IMR-90 (cell line): ENCODE measurements at regions not wholly inside any gene's neighbourhood (a gene's known extent, or its start where the extent isn't known, plus 50 kb on each side); places are given as distances from the start of the nearest gene placed in this dataset.

Experiments
- ATAC-seq: fragments of 200-7000 bp; cut with Tn5 transposase; 2 replicates; pipeline ENCODE4 v1.9.1; 2020; ENCODE audit warnings: low read depth, mild to moderate bottlenecking, moderate library complexity
- BruUV-seq: library from RNA; stranded (reverse); fragments of 400-500 nt; replicated peaks from 2 replicates; lab custom pipeline; 2021; lab: Mats Ljungman, UMichigan
- CTCF ChIA-PET: fragments of 300-600 bp; formaldehyde crosslinking; extraction: SDS; loops from one replicate; lab custom pipeline; 2021; ENCODE audit warnings: antibody characterized with exemption; lab: Yijun Ruan, JAX
- POLR2A ChIA-PET: fragments of 300-600 bp; sonication (Branson Sonifier 250); formaldehyde crosslinking; loops from one replicate; lab custom pipeline; 2022; ENCODE audit warnings: antibody characterized with exemption; ENCODE audit not compliant: unreplicated experiment; lab: Charles Lee
- DNase-seq: peaks from one replicate; pipeline ENCODE4 v3.0.0; 2013
- H2AFZ ChIP-seq: replicated peaks from 2 replicates; pipeline ENCODE3; 2013; ENCODE audit warnings: low read length, mild to moderate bottlenecking; ENCODE audit not compliant: poor library complexity
- H2AK5ac ChIP-seq: 2 replicates; pipeline ENCODE4 v1.6.1; 2013; ENCODE audit warnings: low read depth, low read length, inconsistent platforms
- H2AK9ac ChIP-seq: replicated peaks from 2 replicates; pipeline ENCODE3; 2013; ENCODE audit warnings: mild to moderate bottlenecking, low read depth, low read length, moderate library complexity; ENCODE audit not compliant: poor library complexity
- H2BK120ac ChIP-seq: 2 replicates; pipeline ENCODE4 v1.6.1; 2013; ENCODE audit warnings: low read depth, low read length, inconsistent platforms
- H2BK15ac ChIP-seq: 3 replicates; pipeline ENCODE4 v1.6.1; 2013; ENCODE audit warnings: low read depth, low read length, inconsistent platforms
- H2BK20ac ChIP-seq: 2 replicates; pipeline ENCODE4 v1.6.1; 2013; ENCODE audit warnings: low read depth, mild to moderate bottlenecking, inconsistent platforms, low read length, moderate library complexity
- H2BK5ac ChIP-seq: 2 replicates; pipeline ENCODE4 v1.6.1; 2013; ENCODE audit warnings: mild to moderate bottlenecking, low read depth, low read length, inconsistent platforms; ENCODE audit not compliant: poor library complexity, severe bottlenecking
- H3K14ac ChIP-seq: replicated peaks from 2 replicates; pipeline ENCODE4 v1.6.1; 2013; ENCODE audit warnings: low read depth, low read length, inconsistent platforms
- H3K18ac ChIP-seq: 2 replicates; pipeline ENCODE4 v1.6.1; 2013; ENCODE audit warnings: low read depth, low read length, control low read depth
- H3K23ac ChIP-seq: 2 replicates; pipeline ENCODE4 v1.6.1; 2013; ENCODE audit warnings: low read depth, low read length, inconsistent platforms
- H3K27ac ChIP-seq: 2 replicates; pipeline ENCODE4 v1.5.1; 2013; ENCODE audit warnings: mild to moderate bottlenecking, control low read depth, low read length; ENCODE audit not compliant: insufficient read depth
- H3K27me3 ChIP-seq: 2 replicates; pipeline ENCODE4 v1.6.1; 2013; ENCODE audit warnings: low read length; ENCODE audit not compliant: control insufficient read depth, insufficient read depth
- H3K36me3 ChIP-seq: 2 replicates; pipeline ENCODE4 v1.6.1; 2013; ENCODE audit warnings: low read length, mixed read lengths; ENCODE audit not compliant: control insufficient read depth, insufficient read depth
- H3K4ac ChIP-seq: 2 replicates; pipeline ENCODE4 v1.6.1; 2013; ENCODE audit warnings: low read depth, low read length, inconsistent platforms
- H3K4me1 ChIP-seq: 2 replicates; pipeline ENCODE4 v1.6.1; 2013; ENCODE audit warnings: low read length, mixed read lengths; ENCODE audit not compliant: control insufficient read depth, insufficient read depth
- H3K4me2 ChIP-seq: 2 replicates; pipeline ENCODE4 v1.6.1; 2013; ENCODE audit warnings: low read depth, mild to moderate bottlenecking, control low read depth, low read length, moderate library complexity
- H3K4me3 ChIP-seq: 2 replicates; pipeline ENCODE4 v1.5.1; 2013; ENCODE audit warnings: low read depth, mild to moderate bottlenecking, control low read depth, low read length, moderate library complexity; ENCODE audit not compliant: insufficient read depth
- H3K56ac ChIP-seq: 2 replicates; pipeline ENCODE4 v1.6.1; 2013; ENCODE audit warnings: low read length, inconsistent platforms; ENCODE audit not compliant: insufficient read depth; ENCODE audit errors: extremely low read depth
- H3K79me1 ChIP-seq, 2 experiments: 2 replicates each; pipeline ENCODE4 v1.6.1; 2013; ENCODE audit warnings: low read length in 2 of 2, inconsistent platforms in 1 of 2, low read depth in 1 of 2
- H3K9ac ChIP-seq: 2 replicates; pipeline ENCODE4 v1.6.1; 2013; ENCODE audit warnings: low read depth, low read length, control low read depth
- H3K9me1 ChIP-seq: 2 replicates; pipeline ENCODE4 v1.6.1; 2013; ENCODE audit warnings: low read length, inconsistent platforms; ENCODE audit not compliant: insufficient read depth
- H3K9me3 ChIP-seq: 2 replicates; pipeline ENCODE4 v1.6.1; 2013; ENCODE audit warnings: low read length; ENCODE audit not compliant: control insufficient read depth, insufficient read depth
- H4K20me1 ChIP-seq: 2 replicates; pipeline ENCODE4 v1.6.1; 2013; ENCODE audit warnings: low read length, inconsistent platforms; ENCODE audit not compliant: insufficient read depth
- H4K5ac ChIP-seq: 2 replicates; pipeline ENCODE4 v1.6.1; 2013; ENCODE audit warnings: mild to moderate bottlenecking, low read depth, low read length, control low read depth
- H4K8ac ChIP-seq, 2 experiments: 2 replicates each; pipeline ENCODE4 v1.6.1; 2013; ENCODE audit warnings: low read depth in 2 of 2, low read length in 2 of 2, control low read depth in 1 of 2, inconsistent platforms in 1 of 2
- H4K91ac ChIP-seq: 2 replicates; pipeline ENCODE4 v1.6.1; 2013; ENCODE audit warnings: low read depth, low read length, inconsistent platforms; ENCODE audit not compliant: insufficient read depth
- BHLHE40 ChIP-seq: fragments of 150-350 bp; IDR thresholded peaks from 2 replicates; pipeline ENCODE4 v1.6.1; 2016; ENCODE audit warnings: mild to moderate bottlenecking, low read depth, low read length
- FOS ChIP-seq: fragments of 150-350 bp; IDR thresholded peaks from 2 replicates; pipeline ENCODE4 v1.6.1; 2016; ENCODE audit warnings: low read depth, low read length
- MXI1 ChIP-seq: IDR thresholded peaks from 2 replicates; pipeline ENCODE4 v1.6.1; 2012; ENCODE audit warnings: low read depth, mild to moderate bottlenecking, low read length, moderate library complexity, borderline replicate concordance
- POLR2A ChIP-seq: IDR thresholded peaks from 2 replicates; pipeline ENCODE4 v1.6.1; 2012; ENCODE audit warnings: mild to moderate bottlenecking, low read depth, low read length
- RAD21 ChIP-seq: IDR thresholded peaks from 2 replicates; pipeline ENCODE4 v1.6.1; 2012; ENCODE audit warnings: low read length, improper control_type of control experiment
- RCOR1 ChIP-seq: IDR thresholded peaks from 2 replicates; pipeline ENCODE4 v1.6.1; 2012; ENCODE audit warnings: mild to moderate bottlenecking, low read length, improper control_type of control experiment; ENCODE audit not compliant: insufficient replicate concordance
- RFX5 ChIP-seq: IDR thresholded peaks from 2 replicates; pipeline ENCODE4 v1.8.0; 2012; ENCODE audit warnings: low read depth, mild to moderate bottlenecking, low read length, moderate library complexity
- WGBS, 2 experiments: methylation state at CpG; one replicate each; pipeline versions ENCODE4 v1.1.5 to v1.1.7; 2013; ENCODE audit warnings: missing lambda C conversion rate in 2 of 2; ENCODE audit not compliant: insufficient read length in 1 of 2; ENCODE audit errors: extremely low coverage in 2 of 2; 5-methylcytosine and 5-hydroxymethylcytosine counted together
- dilution Hi-C: fragments of 300-500 bp; cut with HindIII; formaldehyde crosslinking; loops from one replicate; pipeline ENCODE4 v1.14.3; 2018; ENCODE audit warnings: low sequenced_read_pairs; ENCODE audit not compliant: unreplicated experiment
- in situ Hi-C: fragments of 300-500 bp; cut with MboI; formaldehyde crosslinking; loops from 3 replicates; pipeline ENCODE4 v1.14.3; 2019; ENCODE audit warnings: low sequenced_read_pairs, inconsistent platforms, mixed read lengths
- intact Hi-C: fragments of 100-400 bp; cut with micrococcal nuclease; formaldehyde crosslinking; loops from 2 replicates; pipeline ENCODE4 v1.10.0; 2022
- TF ChIP-seq, protein P1 (sequence below): conservative IDR thresholded peaks from 2 replicates; pipeline ENCODE4 v1.5.1; 2012; ENCODE audit warnings: mild to moderate bottlenecking, low read depth, low read length, improper control_type of control experiment
- TF ChIP-seq, protein P2 (sequence below): fragments of 150-350 bp; IDR thresholded peaks from 2 replicates; pipeline ENCODE4 v1.6.1; 2016; ENCODE audit warnings: low read depth, mild to moderate bottlenecking, low read length, moderate library complexity, borderline replicate concordance

GRCh38 chr1:184827600-184828368, 73.1 kb upstream of the EDEM3 start:
- Histone ChIP-seq H4K8ac (no peak overlapping the region), H3K4me3 (no peak overlapping the region), H3K9me1 (peaks cover 10% of the 10 kb centered on the region), H3K27ac (peak overlapping the region; percentile 28), H2BK20ac (peak overlapping the region; percentile 27; the same call in 1 of the 2 replicates), H3K27me3 (no peaks in the 10 kb centered on the region), H3K36me3 (peaks cover 1% of the 10 kb centered on the region; the same call in 1 of the 2 replicates), H3K4ac (peak overlapping the region; percentile 79), H2AFZ (peak overlapping the region; percentile 33), H4K91ac (no peak overlapping the region), H3K4me1 (peaks cover 9% of the 10 kb centered on the region), H3K56ac (no peak overlapping the region), H2BK5ac (peak overlapping the region; percentile 27), H3K9ac (no peak overlapping the region), H3K4me2 (no peak overlapping the region), H3K9me3 (no peaks in the 10 kb centered on the region), H3K23ac (no peak overlapping the region), H2AK5ac (peak overlapping the region; percentile 49; the same call in 1 of the 2 replicates), H3K14ac (peak overlapping the region; percentile 73; the same call in 1 of the 2 replicates), H2AK9ac (peak overlapping the region; percentile 8), H3K18ac (peak overlapping the region; percentile 74; the same call in 1 of the 2 replicates), H4K20me1 (no peaks in the 10 kb centered on the region), H3K79me1 (peaks cover 0 to 3% of the 10 kb centered on the region in 2 experiments; a peak in 1 of 4 replicates), H2BK120ac (peak overlapping the region; percentile 35), H4K5ac (no peak overlapping the region; the same call in 1 of the 2 replicates), H2BK15ac (no peak overlapping the region)
- WGBS, 2 experiments, result no CpG with 5 or more reads among the region's 8 CpGs
- no TSS peak for BruUV-seq
- in situ Hi-C loops (no loop called here), dilution Hi-C loops (no loop called here), intact Hi-C loops (no loop called here)
- POLR2A ChIA-PET, result interaction anchor here (0.6 kb wide), 1 partner anchor 1108 kb away, joined by 8 read pairs; no protein-coding TSS in a partner anchor
- TF ChIP-seq RCOR1, result no peak
- no peak for TF ChIP-seq MXI1
- no peak for TF ChIP-seq RFX5
- no peak for TF ChIP-seq BHLHE40
- TF ChIP-seq, protein P1, sequence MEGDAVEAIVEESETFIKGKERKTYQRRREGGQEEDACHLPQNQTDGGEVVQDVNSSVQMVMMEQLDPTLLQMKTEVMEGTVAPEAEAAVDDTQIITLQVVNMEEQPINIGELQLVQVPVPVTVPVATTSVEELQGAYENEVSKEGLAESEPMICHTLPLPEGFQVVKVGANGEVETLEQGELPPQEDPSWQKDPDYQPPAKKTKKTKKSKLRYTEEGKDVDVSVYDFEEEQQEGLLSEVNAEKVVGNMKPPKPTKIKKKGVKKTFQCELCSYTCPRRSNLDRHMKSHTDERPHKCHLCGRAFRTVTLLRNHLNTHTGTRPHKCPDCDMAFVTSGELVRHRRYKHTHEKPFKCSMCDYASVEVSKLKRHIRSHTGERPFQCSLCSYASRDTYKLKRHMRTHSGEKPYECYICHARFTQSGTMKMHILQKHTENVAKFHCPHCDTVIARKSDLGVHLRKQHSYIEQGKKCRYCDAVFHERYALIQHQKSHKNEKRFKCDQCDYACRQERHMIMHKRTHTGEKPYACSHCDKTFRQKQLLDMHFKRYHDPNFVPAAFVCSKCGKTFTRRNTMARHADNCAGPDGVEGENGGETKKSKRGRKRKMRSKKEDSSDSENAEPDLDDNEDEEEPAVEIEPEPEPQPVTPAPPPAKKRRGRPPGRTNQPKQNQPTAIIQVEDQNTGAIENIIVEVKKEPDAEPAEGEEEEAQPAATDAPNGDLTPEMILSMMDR, result no peak
- no peak; the same call in 1 of the 2 replicates for TF ChIP-seq FOS
- no peak for TF ChIP-seq RAD21
- TF ChIP-seq, protein P2, sequence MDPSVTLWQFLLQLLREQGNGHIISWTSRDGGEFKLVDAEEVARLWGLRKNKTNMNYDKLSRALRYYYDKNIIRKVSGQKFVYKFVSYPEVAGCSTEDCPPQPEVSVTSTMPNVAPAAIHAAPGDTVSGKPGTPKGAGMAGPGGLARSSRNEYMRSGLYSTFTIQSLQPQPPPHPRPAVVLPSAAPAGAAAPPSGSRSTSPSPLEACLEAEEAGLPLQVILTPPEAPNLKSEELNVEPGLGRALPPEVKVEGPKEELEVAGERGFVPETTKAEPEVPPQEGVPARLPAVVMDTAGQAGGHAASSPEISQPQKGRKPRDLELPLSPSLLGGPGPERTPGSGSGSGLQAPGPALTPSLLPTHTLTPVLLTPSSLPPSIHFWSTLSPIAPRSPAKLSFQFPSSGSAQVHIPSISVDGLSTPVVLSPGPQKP, result no peak
- TF ChIP-seq POLR2A, result no peak
- CTCF ChIA-PET, result interaction anchor here (0.6 to 0.9 kb wide), 3 partner anchors 8 to 255 kb away, joined by 3 to 4 read pairs (median 3); no protein-coding TSS in a partner anchor
- peak; percentile 73 for DNase-seq
- ATAC-seq, result peak; percentile 91
